NB4 (cell line): ENCODE measurements at regions not wholly inside any gene's neighbourhood (a gene's known extent, or its start where the extent isn't known, plus 50 kb on each side); places are given as distances from the start of the nearest gene placed in this dataset.

Experiments
- CTCF ChIP-seq: IDR thresholded peaks from one replicate; pipeline ENCODE4 v1.5.1; 2012; ENCODE audit warnings: low read depth, low read length
- MYC ChIP-seq: IDR thresholded peaks from 2 replicates; pipeline ENCODE4 v1.6.1; 2011; ENCODE audit warnings: low read depth, low read length
- POLR2A ChIP-seq: IDR thresholded peaks from 2 replicates; pipeline ENCODE4 v1.6.1; 2011; ENCODE audit warnings: mild to moderate bottlenecking; ENCODE audit not compliant: insufficient read length; ENCODE audit errors: extremely low read depth

DNA sequence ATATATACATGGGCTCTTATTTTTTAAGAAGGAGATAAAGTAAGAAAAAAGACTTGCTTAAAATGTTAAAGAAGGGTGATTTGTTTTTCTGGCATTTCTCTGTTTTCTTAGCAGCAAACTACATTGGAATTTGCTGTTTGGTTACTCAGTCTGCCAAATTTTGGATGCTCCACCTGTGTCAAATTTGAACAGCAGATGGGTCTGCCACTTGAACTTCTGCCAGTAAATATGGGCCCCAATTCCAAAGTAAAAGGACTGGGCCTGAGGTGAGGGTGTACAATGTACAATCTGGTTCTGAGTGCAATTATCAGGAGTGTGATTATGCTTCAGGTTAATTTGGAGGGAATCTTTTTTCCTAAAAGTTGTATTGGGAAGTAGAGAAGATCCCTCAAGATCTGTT, 794.5 kb downstream of the DSC3 start:
- TF ChIP-seq CTCF (no peak), POLR2A (no peak), MYC (no peak)
